Tibial artery (tissue), 4 donors: ENCODE measurements at regions not wholly inside any gene's neighbourhood (a gene's known extent, or its start where the extent isn't known, plus 50 kb on each side); places are given as distances from the start of the nearest gene placed in this dataset.

Source experiments
- DNase-seq, 2 donors: peaks; one replicate each; pipeline ENCODE4 v3.0.0-alpha.2; 2019
- H3K27ac ChIP-seq, 2 donors: fragments of 200-600 bp; sonication (generic) in 1 of 2; 1 replicate in 1 of 2; 2 replicates in 1 of 2; pipeline ENCODE4 v1.5.1; 2018 to 2019; ENCODE audit warnings: mild to moderate bottlenecking in 1 of 2
- H3K27me3 ChIP-seq, 2 donors: fragments of 200-600 bp; sonication (generic) in 1 of 2; one replicate each; pipeline versions ENCODE4 v1.5.1 to v1.6.0; 2016 to 2019
- H3K36me3 ChIP-seq, 3 donors: fragments of 200-600 bp; sonication (generic) in 2 of 3; one replicate each; pipeline ENCODE4 v1.5.1; 2016 to 2019; ENCODE audit warnings: mild to moderate bottlenecking in 2 of 3
- H3K4me1 ChIP-seq, 4 donors: fragments of 200-600 bp; sonication (generic) in 2 of 4; 1 replicate in 3 of 4; 2 replicates in 1 of 4; pipeline ENCODE4 v1.5.1; 2016 to 2019
- H3K4me3 ChIP-seq, 2 donors: fragments of 200-600 bp; sonication (generic) in 1 of 2; 1 replicate in 1 of 2; 2 replicates in 1 of 2; pipeline ENCODE4 v1.5.1; 2018 to 2019; ENCODE audit warnings: mild to moderate bottlenecking in 2 of 2
- H3K9me3 ChIP-seq, 3 donors: fragments of 200-600 bp; sonication (generic) in 1 of 3; one replicate each; pipeline ENCODE4 v1.5.1; 2016 to 2019
- CTCF ChIP-seq, 2 experiments: fragments of 200-600 bp in 1 of 2; fragments of 450-650 bp in 1 of 2; IDR thresholded peaks; one replicate each; pipeline ENCODE4 v1.5.1; 2017 to 2019; ENCODE audit warnings: antibody characterized with exemption in 2 of 2, mild to moderate bottlenecking in 1 of 2, moderate library complexity in 1 of 2
- intact Hi-C: fragments of 100-400 bp; cut with DNase I; formaldehyde crosslinking; loops from one replicate; pipeline ENCODE4 v1.15.0; 2023; ENCODE audit warnings: low total_unique reads

DNA sequence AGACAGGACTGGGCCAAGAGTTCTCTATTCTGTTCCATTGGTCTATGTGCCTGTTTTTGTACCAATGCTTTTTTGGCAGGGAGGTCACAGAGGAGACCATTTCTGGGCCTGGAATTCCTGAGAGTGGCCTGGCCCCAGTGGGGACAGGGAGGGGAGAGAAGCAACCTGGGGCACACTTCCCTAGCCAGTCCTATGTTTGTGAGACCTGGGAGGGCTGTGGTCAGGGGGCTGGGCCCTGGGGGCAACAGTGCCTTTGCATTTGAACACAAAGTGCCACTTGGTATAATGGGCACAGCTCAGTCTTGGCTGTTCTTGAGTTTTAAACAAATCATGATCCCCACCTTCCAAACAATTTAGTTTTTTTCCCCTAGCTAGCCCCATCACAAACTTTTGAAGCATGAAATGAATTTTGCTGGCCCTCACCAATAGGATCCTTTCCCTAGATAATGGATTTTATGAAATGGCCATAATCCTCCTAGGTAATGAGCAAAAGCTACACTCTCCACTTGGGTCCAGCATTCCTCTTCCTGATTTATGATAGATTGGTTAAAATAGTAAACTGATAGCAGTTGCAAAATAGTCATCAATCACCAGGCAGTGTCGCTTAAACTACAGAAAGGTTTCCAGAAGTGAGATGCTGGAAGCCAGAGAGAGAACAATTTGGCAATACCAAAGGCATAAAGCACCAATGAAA is 133.5 kb downstream of the GLI2 start:
- TF ChIP-seq CTCF (IDR thresholded peaks at IDR 0.05): no peak
- Histone ChIP-seq H3K36me3 (no peaks in the 10 kb centered on the region), H3K9me3 (no peaks in the 10 kb centered on the region), H3K27me3 (no peaks in the 10 kb centered on the region), H3K27ac (peak overlapping the region; percentile 82 to 93), H3K4me3 (no peak overlapping the region), H3K4me1 (peaks cover 0 to 48% (median 33%) of the 10 kb centered on the region in 4 donors)
- intact Hi-C loops: loop anchor here (5.0 kb wide), 2 partner anchors 53 to 132 kb away; partner anchors contain the start of gene GLI2
- DNase-seq: no peak

DNA sequence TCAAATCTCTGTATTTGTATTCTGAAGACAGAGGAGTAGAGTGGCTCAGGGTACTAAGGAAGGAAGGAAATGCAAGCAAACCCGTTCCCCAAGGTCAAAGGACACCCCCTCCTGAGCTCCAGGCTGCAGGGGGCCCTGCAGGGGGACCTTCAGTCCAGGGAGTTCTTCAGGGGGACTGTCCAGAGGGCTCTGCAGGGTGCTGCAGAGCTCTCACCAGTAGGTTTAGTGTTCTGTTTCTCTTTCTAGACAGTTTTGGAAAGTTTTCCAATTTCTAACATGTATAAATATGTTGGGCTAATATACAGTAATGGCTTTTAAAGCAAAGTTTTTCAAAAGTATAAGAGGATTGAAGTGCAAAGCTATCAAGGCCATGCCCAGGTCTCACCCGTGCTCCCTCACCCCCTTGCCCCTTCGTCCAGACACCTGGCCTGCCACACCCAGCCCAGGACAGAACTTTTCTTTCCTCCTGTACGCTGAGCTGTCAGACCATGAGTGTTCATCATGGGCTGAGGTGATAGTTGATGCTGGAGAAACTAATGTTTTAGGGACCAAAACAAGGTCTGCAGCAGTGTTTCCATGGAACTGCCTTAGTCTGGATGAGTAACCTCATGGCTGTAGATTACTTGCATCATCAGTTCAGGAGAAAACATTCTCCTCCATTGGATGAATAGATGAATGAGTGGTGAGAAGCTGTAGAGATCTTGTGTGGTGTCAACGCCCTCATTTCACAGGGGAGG is 134.2 kb downstream of the GLI2 start:
- no peak for DNase-seq
- Histone ChIP-seq H3K9me3 (no peaks in the 10 kb centered on the region), H3K4me3 (no peak overlapping the region), H3K36me3 (no peaks in the 10 kb centered on the region), H3K4me1 (peaks cover 0 to 54% (median 39%) of the 10 kb centered on the region in 4 donors), H3K27ac (peak overlapping the region; percentile 8 to 93), H3K27me3 (no peaks in the 10 kb centered on the region)
- TF ChIP-seq CTCF (IDR thresholded peaks at IDR 0.05): no peak
- intact Hi-C loops: loop anchor here (5.0 kb wide), 2 partner anchors 52 to 133 kb away; partner anchors contain the start of gene GLI2

- Histone ChIP-seq H3K36me3 (no peaks in the 10 kb centered on the region), H3K27ac (no peak overlapping the region), H3K9me3 (no peaks in the 10 kb centered on the region), H3K27me3 (no peaks in the 10 kb centered on the region), H3K4me3 (no peak overlapping the region), H3K4me1 (peaks cover 0 to 59% (median 42%) of the 10 kb centered on the region in 4 donors)
- intact Hi-C loops: no loop called here
- DNase-seq: no peak
- no peak for TF ChIP-seq CTCF (IDR thresholded peaks at IDR 0.05)
Measured at GRCh38 chr2:120870467-120870788, 134.8 kb downstream of the GLI2 start.

DNA sequence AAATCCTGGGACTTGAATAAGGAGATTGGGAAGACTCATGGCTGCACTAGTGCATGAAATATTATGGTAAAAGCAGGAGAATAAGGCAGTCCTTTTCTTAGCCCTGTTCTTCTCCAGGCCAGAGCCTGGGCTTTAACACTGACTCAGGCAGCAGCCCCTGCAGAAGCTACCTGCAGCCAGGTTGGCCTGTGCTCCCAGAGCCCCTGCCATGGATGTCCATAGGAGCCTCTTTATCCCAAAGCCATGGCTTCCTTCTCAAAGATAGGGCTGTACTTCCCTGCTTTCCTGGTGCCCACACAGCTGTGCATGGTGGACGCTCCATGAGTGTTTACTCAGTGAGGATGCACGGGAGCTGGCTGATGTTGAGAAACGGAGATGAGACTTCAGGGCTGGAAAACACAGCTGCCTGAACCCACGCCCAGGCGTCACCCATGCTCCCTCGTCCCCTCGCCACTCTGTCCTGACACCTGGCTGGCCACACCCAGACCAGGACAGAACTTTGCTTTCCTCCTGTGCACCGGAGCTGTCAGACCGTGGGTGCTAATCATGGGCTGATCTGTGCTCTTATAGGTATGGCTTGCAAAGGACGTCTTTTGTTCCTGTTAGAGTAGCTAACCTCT is 135.5 kb downstream of the GLI2 start:
- Histone ChIP-seq H3K27ac (no peak overlapping the region), H3K36me3 (no peaks in the 10 kb centered on the region), H3K4me3 (no peak overlapping the region), H3K4me1 (peaks cover 0 to 55% (median 43%) of the 10 kb centered on the region in 4 donors), H3K27me3 (no peaks in the 10 kb centered on the region), H3K9me3 (no peaks in the 10 kb centered on the region)
- intact Hi-C loops: no loop called here
- no peak for DNase-seq
- TF ChIP-seq CTCF (IDR thresholded peaks at IDR 0.05): no peak

DNA sequence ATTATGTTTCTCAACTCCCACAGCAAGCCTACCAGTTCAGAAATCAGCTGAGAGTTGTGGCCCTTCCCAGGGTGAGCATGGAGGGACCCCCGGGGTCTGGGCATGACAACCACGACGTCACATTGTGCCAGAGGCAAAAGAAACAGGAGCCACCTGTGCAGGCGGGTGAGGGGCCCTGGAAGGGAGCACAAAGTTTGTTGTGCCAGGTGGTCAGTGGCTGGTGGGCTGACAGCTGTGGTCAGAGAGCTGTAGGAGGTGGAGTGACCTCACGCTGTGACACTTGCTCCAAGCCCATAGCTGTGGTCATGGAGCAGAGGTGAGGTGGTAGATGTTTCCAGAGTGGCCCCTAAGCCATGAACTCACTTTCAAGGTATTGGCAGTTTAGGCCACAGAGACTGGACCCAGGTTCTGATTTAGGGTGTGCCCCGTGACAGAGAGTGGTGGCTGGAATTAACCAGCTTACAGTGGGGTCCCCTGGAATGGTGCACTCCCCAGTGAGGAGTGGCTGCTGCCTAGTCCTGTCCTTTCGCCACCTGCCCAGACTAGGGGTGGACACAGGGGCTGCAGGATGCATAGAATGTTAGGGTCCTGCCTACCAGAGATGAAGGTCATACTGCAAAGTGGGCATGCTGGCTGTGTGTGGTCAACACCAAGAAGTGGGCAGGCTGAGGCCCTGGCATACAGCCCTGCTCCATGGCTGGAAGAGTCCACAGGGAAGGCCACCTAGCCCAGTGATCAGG is 136.4 kb downstream of the GLI2 start:
- H3K4me3 ChIP-seq: no peak overlapping the region
- H3K4me1 ChIP-seq: peaks cover 0 to 49% (median 37%) of the 10 kb centered on the region in 4 donors
- TF ChIP-seq CTCF (IDR thresholded peaks at IDR 0.05): no peak
- H3K9me3 ChIP-seq: no peaks in the 10 kb centered on the region
- DNase-seq: no peak
- intact Hi-C loops: no loop called here
- no peak overlapping the region for H3K27ac ChIP-seq
- no peaks in the 10 kb centered on the region for H3K36me3 ChIP-seq
- no peaks in the 10 kb centered on the region for H3K27me3 ChIP-seq
